ENCODE measurements at regions not wholly inside any gene's neighbourhood (a gene's known extent, or its start where the extent isn't known, plus 50 kb on each side); places are given as distances from the start of the nearest gene placed in this dataset.

- Histone ChIP-seq H4K91ac (ENCODE audit: insufficient read length, low read depth, low read length) (no peak overlapping the region), H3K27me3 (ENCODE audit: insufficient read depth, low read length) (no peaks in the 10 kb centered on the region), H3K9ac (ENCODE audit: extremely low read depth, insufficient read length, low read length) (no peak overlapping the region), H3K4ac (ENCODE audit: low read depth, low read length) (no peak overlapping the region), H3K18ac (ENCODE audit: insufficient read length, low read depth, low read length) (no peak overlapping the region), H3K4me1 (ENCODE audit: insufficient read depth, low read length) (no peaks in the 10 kb centered on the region), H2BK12ac (ENCODE audit: insufficient read length, low read depth, low read length) (no peak overlapping the region), H4K20me1 (ENCODE audit: control insufficient read depth, insufficient read depth, insufficient read length) (no peaks in the 10 kb centered on the region), H3K14ac (ENCODE audit: insufficient read depth, low read length) (no peak overlapping the region), H2BK5ac (ENCODE audit: insufficient read length, low read length) (no peak overlapping the region), H3K4me2 (ENCODE audit: insufficient read depth, insufficient read length, low read length) (no peak overlapping the region), H3K27ac (ENCODE audit: insufficient read length, low read depth, low read length) (no peak overlapping the region), H2BK120ac (ENCODE audit: low read depth, low read length, poor library complexity, severe bottlenecking) (no peak overlapping the region), H3K79me2 (ENCODE audit: insufficient read depth, low read length) (no peaks in the 10 kb centered on the region), H2BK20ac (ENCODE audit: low read depth, low read length, poor library complexity, severe bottlenecking) (no peak overlapping the region), H4K8ac (replicated peaks; ENCODE audit: insufficient read length, low read depth, low read length) (no peak overlapping the region), H3K56ac (ENCODE audit: insufficient read length, low read depth, low read length) (no peak overlapping the region), H3K79me1 (ENCODE audit: insufficient read depth, low read depth, low read length, poor library complexity, severe bottlenecking) (no peaks in the 10 kb centered on the region), H3K23ac (ENCODE audit: insufficient read length, low read depth, low read length) (no peak overlapping the region), H3K9me3 (ENCODE audit: control insufficient read depth, low read depth, low read length) (no peaks in the 10 kb centered on the region), H2AK5ac (ENCODE audit: insufficient read length, low read length) (no peak overlapping the region), H2BK15ac (ENCODE audit: low read depth, low read length) (no peak overlapping the region), H3K23me2 (ENCODE audit: insufficient read length, low read depth, low read length, poor library complexity, severe bottlenecking) (no peaks in the 10 kb centered on the region), H3T11ph (ENCODE audit: low read length) (no peak overlapping the region), H4K5ac (ENCODE audit: insufficient read length, low read depth, low read length) (no peak overlapping the region), H2AFZ (ENCODE audit: low read length) (no peak overlapping the region)
- no peak for TF ChIP-seq CTCF (conservative IDR thresholded peaks at IDR 0.05)
- no CpG with 5 or more reads among the region's 5 CpGs for WGBS (ENCODE audit: extremely low coverage, insufficient read length, low lambda C conversion rate)
- no peak for DNase-seq
- Mint-ChIP-seq H3K9me3 (peaks cover 0 to 3% of the 10 kb centered on the region in 2 experiments; a peak in 1 of 5 replicates), H3K4me3 (no peak overlapping the region), H3K4me1 (peaks cover 4 to 6% of the 10 kb centered on the region in 2 experiments), H3K27ac (no peak overlapping the region), H3K36me3 (ENCODE audit: insufficient read depth in 1 of 3, low read depth in 3 of 3) (no peaks in the 10 kb centered on the region; a peak in 1 of 7 replicates), H3K27me3 (ENCODE audit: low read depth) (peaks cover 9% of the 10 kb centered on the region)
These were observed 249.0 kb upstream of the OSR1 start for GRCh38 chr2:19607400-19607799.

Data from H9 (cell line).